GM13976 (cell line): ENCODE measurements at regions not wholly inside any gene's neighbourhood (a gene's known extent, or its start where the extent isn't known, plus 50 kb on each side); places are given as distances from the start of the nearest gene placed in this dataset.

Source experiments
- DNase-seq: peaks from one replicate; pipeline ENCODE4 v3.0.0; 2012; ENCODE audit warnings: low spot score
- in situ Hi-C: fragments of 300-500 bp; cut with MboI; formaldehyde crosslinking; loops from one replicate; pipeline ENCODE4 v1.12.0; 2022; ENCODE audit warnings: low sequenced_read_pairs, mixed read lengths, inconsistent platforms; ENCODE audit not compliant: unreplicated experiment
- TF ChIP-seq, protein P1 (sequence below): IDR thresholded peaks from 2 replicates; pipeline ENCODE4 v1.5.1; 2012; ENCODE audit warnings: borderline replicate concordance, mild to moderate bottlenecking; ENCODE audit not compliant: insufficient read depth; ENCODE audit errors: extremely low read depth, missing control alignments, control extremely low read depth

DNA sequence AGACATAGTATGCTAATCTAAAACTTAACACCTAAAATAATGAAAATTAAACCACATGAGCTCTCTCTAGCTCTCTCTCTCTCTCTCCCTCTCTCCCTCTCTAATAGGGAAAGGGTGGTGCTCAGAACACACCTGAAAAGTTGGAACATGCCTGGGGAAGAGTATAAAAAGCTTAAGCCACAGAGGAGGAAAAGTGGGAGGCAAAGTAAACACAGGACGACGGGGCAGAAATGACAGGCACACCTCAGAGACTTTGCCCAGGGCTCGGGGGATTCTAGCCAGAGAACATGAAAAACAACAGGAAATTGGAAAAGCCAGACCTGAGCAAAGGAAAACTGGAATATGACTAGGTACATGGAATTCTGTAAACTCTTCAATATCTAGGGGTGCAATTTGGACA lies 666.1 kb downstream of the BCL11A start:
- DNase-seq = no peak
- TF ChIP-seq, protein P1, sequence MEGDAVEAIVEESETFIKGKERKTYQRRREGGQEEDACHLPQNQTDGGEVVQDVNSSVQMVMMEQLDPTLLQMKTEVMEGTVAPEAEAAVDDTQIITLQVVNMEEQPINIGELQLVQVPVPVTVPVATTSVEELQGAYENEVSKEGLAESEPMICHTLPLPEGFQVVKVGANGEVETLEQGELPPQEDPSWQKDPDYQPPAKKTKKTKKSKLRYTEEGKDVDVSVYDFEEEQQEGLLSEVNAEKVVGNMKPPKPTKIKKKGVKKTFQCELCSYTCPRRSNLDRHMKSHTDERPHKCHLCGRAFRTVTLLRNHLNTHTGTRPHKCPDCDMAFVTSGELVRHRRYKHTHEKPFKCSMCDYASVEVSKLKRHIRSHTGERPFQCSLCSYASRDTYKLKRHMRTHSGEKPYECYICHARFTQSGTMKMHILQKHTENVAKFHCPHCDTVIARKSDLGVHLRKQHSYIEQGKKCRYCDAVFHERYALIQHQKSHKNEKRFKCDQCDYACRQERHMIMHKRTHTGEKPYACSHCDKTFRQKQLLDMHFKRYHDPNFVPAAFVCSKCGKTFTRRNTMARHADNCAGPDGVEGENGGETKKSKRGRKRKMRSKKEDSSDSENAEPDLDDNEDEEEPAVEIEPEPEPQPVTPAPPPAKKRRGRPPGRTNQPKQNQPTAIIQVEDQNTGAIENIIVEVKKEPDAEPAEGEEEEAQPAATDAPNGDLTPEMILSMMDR = no peak
- in situ Hi-C loops = no loop called here

DNA sequence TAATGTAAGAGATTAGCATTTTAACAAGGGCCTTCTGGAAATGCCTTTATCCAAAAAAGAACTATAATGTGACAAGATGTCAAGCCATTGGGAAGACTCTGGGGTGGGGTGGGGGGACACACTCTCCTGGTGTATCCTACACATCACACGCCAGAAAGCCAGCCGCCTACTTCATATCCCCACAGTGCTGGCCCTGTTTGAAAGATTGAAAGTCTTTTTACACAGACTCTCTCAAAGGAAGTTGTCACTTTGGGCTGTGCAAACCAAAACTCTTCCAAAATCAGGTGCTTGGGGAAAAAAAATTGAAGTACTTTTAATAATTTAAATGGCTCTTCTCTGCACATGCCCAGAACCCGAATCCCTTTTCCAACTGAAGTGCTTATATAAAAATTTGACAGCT lies 666.7 kb downstream of the BCL11A start:
- in situ Hi-C loops = no loop called here
- no peak for DNase-seq
- TF ChIP-seq, protein P1 = no peak

DNA sequence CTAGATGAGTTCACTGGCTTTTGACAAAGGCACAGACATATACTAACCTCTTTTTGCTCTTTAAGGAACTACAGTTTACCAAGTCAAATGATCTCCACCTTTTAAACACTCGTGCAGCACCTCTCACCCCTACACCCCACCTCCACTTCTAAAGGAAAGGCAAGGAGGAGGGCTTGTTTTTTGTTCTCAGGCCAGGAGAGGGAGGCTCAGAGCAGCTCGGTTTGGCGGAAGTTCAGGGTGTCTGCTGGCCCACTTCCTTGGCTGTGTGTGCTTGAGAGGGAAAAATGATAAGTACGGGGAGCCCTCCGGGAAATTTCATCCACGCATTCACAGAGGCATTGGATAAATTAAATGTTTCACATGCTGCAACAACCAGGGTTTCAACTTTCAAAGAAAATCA lies 667.9 kb downstream of the BCL11A start:
- TF ChIP-seq, protein P1 = no peak
- in situ Hi-C loops = no loop called here
- no peak for DNase-seq

GRCh38 chr2:59884166-59884565 lies 669.3 kb downstream of the BCL11A start:
- in situ Hi-C loops = no loop called here
- TF ChIP-seq, protein P1 = no peak
- no peak for DNase-seq

- no peak for DNase-seq
- in situ Hi-C loops = no loop called here
- TF ChIP-seq, protein P1 = no peak
These were observed 670.6 kb downstream of the BCL11A start for GRCh38 chr2:59882822-59883221.

GRCh38 chr2:59882279-59882678 lies 671.2 kb downstream of the BCL11A start:
- no peak for DNase-seq
- in situ Hi-C loops = no loop called here
- TF ChIP-seq, protein P1 = no peak

- DNase-seq = no peak
- in situ Hi-C loops = no loop called here
These were observed 672.2 kb downstream of the BCL11A start for GRCh38 chr2:59881218-59881617.

More at GRCh38 chr2:59881218-59881617, 672.2 kb downstream of the BCL11A start:
- TF ChIP-seq, protein P1 = no peak
